Right lung (tissue), 2 donors: ENCODE measurements at regions not wholly inside any gene's neighbourhood (a gene's known extent, or its start where the extent isn't known, plus 50 kb on each side); places are given as distances from the start of the nearest gene placed in this dataset.
"Not testable (repeated sequence)": the region's sequence is repeated elsewhere in the genome, so short reads cannot be mapped to it uniquely, and the experiment has no call there.

Experiments used
- DNase-seq, 2 donors: peaks; one replicate each; pipeline ENCODE4 v3.0.0-alpha.2; 2013

- no peak for DNase-seq
Observed at GRCh38 chr6:48614326-48614725, 503.3 kb upstream of the PTCHD4 start.

GRCh38 chr6:48613231-48613949, 502.4 kb upstream of the PTCHD4 start:
- DNase-seq = peak; percentile 41 to 42

- no peak for DNase-seq
Observed at GRCh38 chr6:48611332-48611731, 500.3 kb upstream of the PTCHD4 start.

GRCh38 chr6:48610846-48611245, 499.8 kb upstream of the PTCHD4 start:
- DNase-seq = no peak

GRCh38 chr6:48606618-48607017, 495.6 kb upstream of the PTCHD4 start:
- DNase-seq = no peak

- no peak for DNase-seq
Observed at GRCh38 chr6:48597951-48598350, 487.0 kb upstream of the PTCHD4 start.

- DNase-seq = no peak
Observed at GRCh38 chr6:48596830-48597229, 485.8 kb upstream of the PTCHD4 start.

GRCh38 chr6:48591158-48591557, 480.2 kb upstream of the PTCHD4 start:
- DNase-seq = not testable (repeated sequence)

GRCh38 chr6:48584846-48585245, 473.8 kb upstream of the PTCHD4 start:
- no peak for DNase-seq

- no peak for DNase-seq
Observed at GRCh38 chr6:48570656-48571055, 459.7 kb upstream of the PTCHD4 start.

- DNase-seq = no peak
Observed at GRCh38 chr6:48568856-48569255, 457.9 kb upstream of the PTCHD4 start.

GRCh38 chr6:48567016-48567415, 456.0 kb upstream of the PTCHD4 start:
- no peak for DNase-seq

GRCh38 chr6:48564036-48564820, 453.2 kb upstream of the PTCHD4 start:
- DNase-seq = no peak

- no peak for DNase-seq
Observed at GRCh38 chr6:48563433-48563832, 452.4 kb upstream of the PTCHD4 start.

GRCh38 chr6:48560408-48560807, 449.4 kb upstream of the PTCHD4 start:
- DNase-seq = no peak

GRCh38 chr6:48553467-48554189, 442.6 kb upstream of the PTCHD4 start:
- no peak for DNase-seq

GRCh38 chr6:48552905-48553304, 441.9 kb upstream of the PTCHD4 start:
- no peak for DNase-seq

- no peak for DNase-seq
Observed at GRCh38 chr6:48550603-48551002, 439.6 kb upstream of the PTCHD4 start.

GRCh38 chr6:48542191-48542590, 431.2 kb upstream of the PTCHD4 start:
- no peak for DNase-seq

GRCh38 chr6:48541649-48542048, 430.7 kb upstream of the PTCHD4 start:
- no peak for DNase-seq

- no peak for DNase-seq
Observed at GRCh38 chr6:48535582-48536009, 424.6 kb upstream of the PTCHD4 start.

- not testable (repeated sequence) for DNase-seq
Observed at GRCh38 chr6:48530978-48531377, 420.0 kb upstream of the PTCHD4 start.

GRCh38 chr6:48525849-48526248, 414.9 kb upstream of the PTCHD4 start:
- no peak for DNase-seq
